ENCODE measurements at regions not wholly inside any gene's neighbourhood (a gene's known extent, or its start where the extent isn't known, plus 50 kb on each side); places are given as distances from the start of the nearest gene placed in this dataset.

GRCh38 chr4:23269566-23269965 is 576.8 kb downstream of the GBA3 start:
- TF ChIP-seq CTCF (IDR thresholded peaks at IDR 0.05; ENCODE audit: borderline replicate concordance, extremely low read depth, low read length, poor library complexity, severe bottlenecking): no peak
- TF ChIP-seq EZH2 (IDR thresholded peaks at IDR 0.05; ENCODE audit: borderline replicate concordance, low read depth, low read length, severe bottlenecking): no peak

All from DND-41 (cell line).